Ovary (tissue), 3 donors: ENCODE measurements at regions not wholly inside any gene's neighbourhood (a gene's known extent, or its start where the extent isn't known, plus 50 kb on each side); places are given as distances from the start of the nearest gene placed in this dataset.

ENCODE experiments used
- POLR2A ChIP-seq: fragments of 450-650 bp; IDR thresholded peaks from one replicate; pipeline ENCODE4 v1.6.1; 2017; ENCODE audit warnings: antibody characterized with exemption, mild to moderate bottlenecking, moderate library complexity
- TF ChIP-seq, protein P1 (sequence below), 3 donors: fragments of 450-650 bp in 2 of 3; fragments of 200-600 bp in 1 of 3; IDR thresholded peaks; one replicate each; pipeline versions ENCODE4 v1.5.1 to v1.8.0; 2016 to 2022; ENCODE audit warnings: antibody characterized with exemption in 3 of 3, mild to moderate bottlenecking in 1 of 3
- donor health status: DM: no; HTN: no; CAD: no.

DNA sequence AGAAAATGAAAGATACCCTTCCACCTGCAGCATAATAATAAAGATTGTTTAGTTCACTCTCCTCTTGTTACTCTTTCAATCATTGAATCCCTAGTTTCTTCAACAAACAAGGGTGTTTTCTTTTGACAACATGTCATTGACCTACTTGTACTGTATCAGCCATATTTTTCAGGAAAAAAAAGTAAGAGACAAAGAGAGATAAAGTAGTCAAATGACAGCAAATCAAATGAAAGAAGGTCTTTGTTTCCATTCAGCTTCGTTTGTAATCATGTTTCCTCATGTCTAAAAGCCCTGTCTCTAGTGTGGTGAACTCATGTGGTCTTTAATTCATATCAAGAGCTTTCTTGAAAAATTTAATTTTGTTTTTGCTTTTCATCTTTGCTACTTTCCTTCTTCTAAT, 557.8 kb upstream of the LRATD1 start:
- TF ChIP-seq, protein P1, sequence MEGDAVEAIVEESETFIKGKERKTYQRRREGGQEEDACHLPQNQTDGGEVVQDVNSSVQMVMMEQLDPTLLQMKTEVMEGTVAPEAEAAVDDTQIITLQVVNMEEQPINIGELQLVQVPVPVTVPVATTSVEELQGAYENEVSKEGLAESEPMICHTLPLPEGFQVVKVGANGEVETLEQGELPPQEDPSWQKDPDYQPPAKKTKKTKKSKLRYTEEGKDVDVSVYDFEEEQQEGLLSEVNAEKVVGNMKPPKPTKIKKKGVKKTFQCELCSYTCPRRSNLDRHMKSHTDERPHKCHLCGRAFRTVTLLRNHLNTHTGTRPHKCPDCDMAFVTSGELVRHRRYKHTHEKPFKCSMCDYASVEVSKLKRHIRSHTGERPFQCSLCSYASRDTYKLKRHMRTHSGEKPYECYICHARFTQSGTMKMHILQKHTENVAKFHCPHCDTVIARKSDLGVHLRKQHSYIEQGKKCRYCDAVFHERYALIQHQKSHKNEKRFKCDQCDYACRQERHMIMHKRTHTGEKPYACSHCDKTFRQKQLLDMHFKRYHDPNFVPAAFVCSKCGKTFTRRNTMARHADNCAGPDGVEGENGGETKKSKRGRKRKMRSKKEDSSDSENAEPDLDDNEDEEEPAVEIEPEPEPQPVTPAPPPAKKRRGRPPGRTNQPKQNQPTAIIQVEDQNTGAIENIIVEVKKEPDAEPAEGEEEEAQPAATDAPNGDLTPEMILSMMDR (IDR thresholded peaks at IDR 0.05): no peak
- no peak for TF ChIP-seq POLR2A
